Astrocyte (in vitro differentiated cells and primary cell): ENCODE measurements at regions not wholly inside any gene's neighbourhood (a gene's known extent, or its start where the extent isn't known, plus 50 kb on each side); places are given as distances from the start of the nearest gene placed in this dataset.

Source experiments
- DNase-seq: peaks from one replicate; pipeline ENCODE4 v3.0.0-alpha.2; 2010; ENCODE audit warnings: low read depth
- FAIRE-seq: peaks from 2 replicates; lab custom pipeline; 2011; peaks lifted over from hg19 to GRCh38; lab: Jason Lieb, UNC
- H2AFZ ChIP-seq: 2 replicates; pipeline ENCODE4 v1.6.0; 2012; ENCODE audit warnings: low read depth, low read length, inconsistent platforms
- H3K27ac ChIP-seq: 2 replicates; pipeline ENCODE4 v1.5.1; 2011; ENCODE audit warnings: low read depth, low read length, inconsistent platforms
- H3K27me3 ChIP-seq: 2 replicates; pipeline ENCODE4 v1.6.0; 2011; ENCODE audit warnings: low read length, inconsistent platforms; ENCODE audit not compliant: insufficient read depth
- H3K36me3 ChIP-seq: 2 replicates; pipeline ENCODE4 v1.5.1; 2011; ENCODE audit warnings: low read length, inconsistent platforms; ENCODE audit not compliant: insufficient read depth
- H3K4me1 ChIP-seq: 2 replicates; pipeline ENCODE4 v1.5.1; 2011; ENCODE audit warnings: low read length, inconsistent platforms; ENCODE audit not compliant: insufficient read depth
- H3K4me2 ChIP-seq: 2 replicates; pipeline ENCODE4 v1.6.0; 2012; ENCODE audit warnings: low read length, inconsistent platforms
- H3K4me3 ChIP-seq: 2 replicates; pipeline ENCODE4 v1.5.1; 2011; ENCODE audit warnings: low read depth, mild to moderate bottlenecking, low read length, inconsistent platforms; ENCODE audit not compliant: insufficient read depth
- H3K79me2 ChIP-seq: 2 replicates; pipeline ENCODE4 v1.6.0; 2012; ENCODE audit warnings: mild to moderate bottlenecking, low read length, inconsistent platforms; ENCODE audit not compliant: insufficient read depth
- H3K9ac ChIP-seq: 2 replicates; pipeline ENCODE4 v1.6.0; 2012; ENCODE audit warnings: mild to moderate bottlenecking, low read length, inconsistent platforms
- H3K9me3 ChIP-seq: 2 replicates; pipeline ENCODE4 v1.5.1; 2012; ENCODE audit warnings: low read depth, mild to moderate bottlenecking, low read length, inconsistent platforms; ENCODE audit not compliant: insufficient read depth
- H4K20me1 ChIP-seq: 2 replicates; pipeline ENCODE4 v1.6.0; 2012; ENCODE audit warnings: low read length, inconsistent platforms; ENCODE audit not compliant: insufficient read depth
- H3K27ac Mint-ChIP-seq: one replicate; pipeline ENCODE4 v1.8.0; 2021; ENCODE audit warnings: mild to moderate bottlenecking, mixed read lengths; ENCODE audit not compliant: unreplicated experiment
- H3K27me3 Mint-ChIP-seq: one replicate; pipeline ENCODE4 v1.8.0; 2021; ENCODE audit warnings: low read depth, mixed read lengths; ENCODE audit not compliant: unreplicated experiment
- H3K36me3 Mint-ChIP-seq: one replicate; pipeline ENCODE4 v1.8.0; 2021; ENCODE audit warnings: low read depth, mixed read lengths; ENCODE audit not compliant: unreplicated experiment
- H3K4me1 Mint-ChIP-seq: one replicate; pipeline ENCODE4 v1.8.0; 2021; ENCODE audit warnings: low read depth, mixed read lengths; ENCODE audit not compliant: unreplicated experiment
- H3K4me3 Mint-ChIP-seq: one replicate; pipeline ENCODE4 v1.8.0; 2021; ENCODE audit warnings: mild to moderate bottlenecking, moderate library complexity, mixed read lengths; ENCODE audit not compliant: unreplicated experiment
- H3K9me3 Mint-ChIP-seq: one replicate; pipeline ENCODE4 v1.8.0; 2021; ENCODE audit warnings: mild to moderate bottlenecking, mixed read lengths; ENCODE audit not compliant: unreplicated experiment
- EZH2 ChIP-seq: IDR thresholded peaks from 2 replicates; pipeline ENCODE4 v1.6.1; 2012; ENCODE audit warnings: mild to moderate bottlenecking, low read length, inconsistent platforms; ENCODE audit not compliant: insufficient read depth
- TF ChIP-seq, protein P1 (sequence below): IDR thresholded peaks from 2 replicates; pipeline ENCODE4 v1.5.1; 2011; ENCODE audit warnings: low read depth, mild to moderate bottlenecking, inconsistent platforms, low read length, moderate library complexity; ENCODE audit not compliant: insufficient read depth

DNA sequence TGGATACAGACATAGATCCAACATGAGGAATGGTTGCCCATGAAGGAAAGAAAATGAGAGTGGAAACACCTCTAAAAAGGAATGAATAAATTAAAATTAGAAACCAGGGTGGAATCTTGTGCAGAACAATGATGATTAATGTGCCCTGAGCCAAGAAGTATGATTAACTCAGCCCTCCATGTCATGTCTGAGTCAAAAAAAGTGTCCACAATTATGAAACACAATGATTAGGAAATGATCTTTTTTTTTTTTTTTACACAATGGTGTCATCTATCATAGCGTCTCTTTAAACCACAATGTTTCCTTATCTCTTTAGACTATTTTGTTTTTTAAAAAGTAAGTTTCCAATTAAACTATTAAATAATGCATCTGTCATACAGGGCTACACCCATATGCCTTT lies 78.9 kb upstream of the RAB4A start:
- Histone ChIP-seq H3K36me3 (no peaks in the 10 kb centered on the region), H3K9me3 (no peaks in the 10 kb centered on the region), H3K4me1 (no peaks in the 10 kb centered on the region), H3K27ac (no peak overlapping the region), H3K9ac (no peak overlapping the region), H2AFZ (no peak overlapping the region), H3K79me2 (no peaks in the 10 kb centered on the region), H3K27me3 (no peaks in the 10 kb centered on the region), H3K4me3 (no peak overlapping the region), H3K4me2 (no peak overlapping the region), H4K20me1 (no peaks in the 10 kb centered on the region)
- H3K9me3 Mint-ChIP-seq, result no peaks in the 10 kb centered on the region
- peaks cover 2% of the 10 kb centered on the region for H3K27me3 Mint-ChIP-seq
- no peaks in the 10 kb centered on the region for H3K4me1 Mint-ChIP-seq
- FAIRE-seq, result no peak
- H3K27ac Mint-ChIP-seq, result no peak overlapping the region
- peak; percentile 25 for DNase-seq
- TF ChIP-seq, protein P1, sequence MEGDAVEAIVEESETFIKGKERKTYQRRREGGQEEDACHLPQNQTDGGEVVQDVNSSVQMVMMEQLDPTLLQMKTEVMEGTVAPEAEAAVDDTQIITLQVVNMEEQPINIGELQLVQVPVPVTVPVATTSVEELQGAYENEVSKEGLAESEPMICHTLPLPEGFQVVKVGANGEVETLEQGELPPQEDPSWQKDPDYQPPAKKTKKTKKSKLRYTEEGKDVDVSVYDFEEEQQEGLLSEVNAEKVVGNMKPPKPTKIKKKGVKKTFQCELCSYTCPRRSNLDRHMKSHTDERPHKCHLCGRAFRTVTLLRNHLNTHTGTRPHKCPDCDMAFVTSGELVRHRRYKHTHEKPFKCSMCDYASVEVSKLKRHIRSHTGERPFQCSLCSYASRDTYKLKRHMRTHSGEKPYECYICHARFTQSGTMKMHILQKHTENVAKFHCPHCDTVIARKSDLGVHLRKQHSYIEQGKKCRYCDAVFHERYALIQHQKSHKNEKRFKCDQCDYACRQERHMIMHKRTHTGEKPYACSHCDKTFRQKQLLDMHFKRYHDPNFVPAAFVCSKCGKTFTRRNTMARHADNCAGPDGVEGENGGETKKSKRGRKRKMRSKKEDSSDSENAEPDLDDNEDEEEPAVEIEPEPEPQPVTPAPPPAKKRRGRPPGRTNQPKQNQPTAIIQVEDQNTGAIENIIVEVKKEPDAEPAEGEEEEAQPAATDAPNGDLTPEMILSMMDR, result no peak
- no peak for TF ChIP-seq EZH2
- no peaks in the 10 kb centered on the region for H3K36me3 Mint-ChIP-seq
- no peak overlapping the region for H3K4me3 Mint-ChIP-seq

DNA sequence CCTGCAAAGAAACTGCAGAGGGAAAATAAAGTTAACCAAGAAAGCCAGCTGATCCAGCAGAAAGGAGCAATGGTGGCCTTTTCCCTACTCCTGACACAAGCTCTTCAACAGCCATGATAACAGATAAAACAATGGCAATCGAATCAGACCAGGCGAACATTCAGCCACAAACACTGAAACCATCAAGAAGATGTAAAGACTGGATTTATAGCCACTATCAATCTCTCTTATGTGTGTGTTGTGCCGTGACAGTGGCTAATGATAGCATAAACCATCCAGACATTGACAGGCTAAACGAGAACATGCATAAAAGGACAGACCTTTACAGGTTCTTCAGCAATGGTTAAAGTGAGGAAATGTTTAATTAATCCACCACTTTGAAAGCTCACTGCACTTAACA lies 78.1 kb upstream of the RAB4A start:
- H3K4me2 ChIP-seq, result no peak overlapping the region
- H3K27ac Mint-ChIP-seq, result no peak overlapping the region
- no peaks in the 10 kb centered on the region for H3K36me3 Mint-ChIP-seq
- H3K79me2 ChIP-seq, result no peaks in the 10 kb centered on the region
- no peaks in the 10 kb centered on the region for H3K27me3 Mint-ChIP-seq
- DNase-seq, result no peak
- H4K20me1 ChIP-seq, result no peaks in the 10 kb centered on the region
- H3K9me3 ChIP-seq, result no peaks in the 10 kb centered on the region
- no peak overlapping the region for H3K4me3 Mint-ChIP-seq
- H3K36me3 ChIP-seq, result no peaks in the 10 kb centered on the region
- no peaks in the 10 kb centered on the region for H3K4me1 Mint-ChIP-seq
- no peaks in the 10 kb centered on the region for H3K9me3 Mint-ChIP-seq
- H3K4me1 ChIP-seq, result no peaks in the 10 kb centered on the region
- H3K9ac ChIP-seq, result no peak overlapping the region
- no peak overlapping the region for H2AFZ ChIP-seq
- TF ChIP-seq, protein P1, result no peak
- no peak for TF ChIP-seq EZH2
- H3K27ac ChIP-seq, result no peak overlapping the region
- FAIRE-seq, result no peak
- H3K4me3 ChIP-seq, result no peak overlapping the region
- H3K27me3 ChIP-seq, result no peaks in the 10 kb centered on the region

DNA sequence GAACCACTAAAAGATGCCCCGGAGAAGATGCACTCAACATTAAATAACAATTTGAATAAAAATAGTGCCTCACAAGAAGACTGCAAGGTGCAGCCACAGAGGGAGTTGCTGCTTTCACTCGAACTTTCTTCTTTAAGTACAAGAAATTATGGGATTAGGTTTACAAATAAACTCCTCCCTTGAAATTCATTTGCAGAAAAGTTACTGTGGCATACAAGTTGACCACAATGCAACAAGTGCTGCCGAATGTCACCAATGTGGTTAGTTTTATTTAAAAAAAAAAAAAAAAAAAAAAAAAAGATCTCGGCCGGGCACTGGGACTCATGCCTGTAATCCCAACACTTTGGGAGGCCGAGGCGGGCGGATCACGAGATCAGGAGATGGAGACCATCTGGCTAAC lies 76.8 kb upstream of the RAB4A start:
- no peak overlapping the region for H3K27ac ChIP-seq
- H3K4me1 Mint-ChIP-seq, result no peaks in the 10 kb centered on the region
- no peak overlapping the region for H3K27ac Mint-ChIP-seq
- H4K20me1 ChIP-seq, result no peaks in the 10 kb centered on the region
- H3K9me3 Mint-ChIP-seq, result no peaks in the 10 kb centered on the region
- no peaks in the 10 kb centered on the region for H3K4me1 ChIP-seq
- FAIRE-seq (no peak), DNase-seq (no peak)
- H3K4me3 ChIP-seq, result no peak overlapping the region
- no peak overlapping the region for H3K4me3 Mint-ChIP-seq
- H3K79me2 ChIP-seq, result no peaks in the 10 kb centered on the region
- no peak overlapping the region for H3K4me2 ChIP-seq
- H3K27me3 ChIP-seq, result no peaks in the 10 kb centered on the region
- H3K9me3 ChIP-seq, result no peaks in the 10 kb centered on the region
- no peak for TF ChIP-seq EZH2
- TF ChIP-seq, protein P1, result no peak
- no peaks in the 10 kb centered on the region for H3K36me3 Mint-ChIP-seq
- H3K36me3 ChIP-seq, result no peaks in the 10 kb centered on the region
- no peak overlapping the region for H2AFZ ChIP-seq
- H3K9ac ChIP-seq, result no peak overlapping the region
- H3K27me3 Mint-ChIP-seq, result no peaks in the 10 kb centered on the region
